Mesendoderm (in vitro differentiated cells): ENCODE measurements at regions not wholly inside any gene's neighbourhood (a gene's known extent, or its start where the extent isn't known, plus 50 kb on each side); places are given as distances from the start of the nearest gene placed in this dataset.
A peak's percentile ranks its signal among the peaks of the same experiment; 100 is the strongest.

Experiments
- DNase-seq: peaks from one replicate; pipeline ENCODE4 v3.0.0; 2013
- H2AK5ac ChIP-seq: 2 replicates; pipeline ENCODE4 v1.6.1; 2013; ENCODE audit warnings: low read length, inconsistent platforms
- H2BK120ac ChIP-seq: 2 replicates; pipeline ENCODE4 v1.6.1; 2013; ENCODE audit warnings: low read depth, mild to moderate bottlenecking, low read length, moderate library complexity, mixed read lengths
- H2BK15ac ChIP-seq: replicated peaks from 2 replicates; pipeline ENCODE4 v1.6.1; 2013; ENCODE audit warnings: low read depth, mild to moderate bottlenecking, moderate library complexity
- H2BK5ac ChIP-seq: 2 replicates; pipeline ENCODE4 v1.6.1; 2013; ENCODE audit warnings: low read length, inconsistent platforms
- H3K18ac ChIP-seq: 2 replicates; pipeline ENCODE4 v1.6.1; 2013; ENCODE audit warnings: mild to moderate bottlenecking, low read length, mixed read lengths
- H3K23ac ChIP-seq: one replicate; pipeline ENCODE4 v1.6.1; 2013; ENCODE audit warnings: low read length
- H3K27ac ChIP-seq: 2 replicates; pipeline ENCODE4 v1.5.1; 2013; ENCODE audit warnings: low read depth, mild to moderate bottlenecking, inconsistent platforms, low read length, moderate library complexity
- H3K27me3 ChIP-seq: 2 replicates; pipeline ENCODE4 v1.6.1; 2013; ENCODE audit warnings: low read length, control low read depth, mild to moderate bottlenecking, inconsistent platforms; ENCODE audit not compliant: insufficient read depth, poor library complexity
- H3K36me3 ChIP-seq: 2 replicates; pipeline ENCODE4 v1.6.1; 2013; ENCODE audit warnings: low read length, inconsistent platforms; ENCODE audit not compliant: control insufficient read depth, insufficient read depth
- H3K4ac ChIP-seq: one replicate; pipeline ENCODE4 v1.6.1; 2013; ENCODE audit warnings: low read depth, mild to moderate bottlenecking, low read length, moderate library complexity
- H3K4me1 ChIP-seq: 2 replicates; pipeline ENCODE4 v1.6.1; 2013; ENCODE audit warnings: low read depth, low read length, inconsistent platforms; ENCODE audit not compliant: control insufficient read depth
- H3K4me2 ChIP-seq: 2 replicates; pipeline ENCODE4 v1.6.1; 2013; ENCODE audit warnings: low read length
- H3K4me3 ChIP-seq: 2 replicates; pipeline ENCODE4 v1.5.1; 2013; ENCODE audit warnings: mild to moderate bottlenecking, low read length
- H3K56ac ChIP-seq: one replicate; pipeline ENCODE4 v1.6.1; 2013; ENCODE audit warnings: low read length
- H3K79me1 ChIP-seq: 2 replicates; pipeline ENCODE4 v1.6.1; 2013; ENCODE audit warnings: low read length, inconsistent platforms
- H3K79me2 ChIP-seq: 2 replicates; pipeline ENCODE4 v1.6.1; 2013; ENCODE audit warnings: mild to moderate bottlenecking, low read length; ENCODE audit not compliant: control insufficient read depth, insufficient read depth
- H3K9ac ChIP-seq: 2 replicates; pipeline ENCODE4 v1.6.1; 2013; ENCODE audit warnings: low read length, inconsistent platforms
- H4K5ac ChIP-seq: one replicate; pipeline ENCODE4 v1.6.1; 2013; ENCODE audit warnings: low read length
- H4K8ac ChIP-seq: one replicate; pipeline ENCODE4 v1.6.1; 2013; ENCODE audit warnings: low read depth, mild to moderate bottlenecking, control low read depth, low read length, moderate library complexity
- WGBS: extraction: QIAGEN DNeasy Blood & Tissue Kit; methylation state at CpG from one replicate; pipeline ENCODE4 v1.1.7; 2013; ENCODE audit warnings: low lambda C conversion rate, missing lambda C conversion rate; ENCODE audit not compliant: insufficient coverage; ENCODE audit errors: extremely low coverage; 5-methylcytosine and 5-hydroxymethylcytosine counted together

GRCh38 chr18:39795350-39795749 is 2159.7 kb upstream of the PIK3C3 start:
- Histone ChIP-seq H3K9ac (no peak overlapping the region), H3K27me3 (no peaks in the 10 kb centered on the region), H4K5ac (no peak overlapping the region), H2AK5ac (no peak overlapping the region), H3K18ac (no peak overlapping the region), H3K4me3 (no peak overlapping the region), H4K8ac (no peak overlapping the region), H3K4ac (no peak overlapping the region), H3K27ac (no peak overlapping the region), H2BK5ac (no peak overlapping the region), H3K4me2 (no peak overlapping the region), H3K4me1 (peaks cover 4% of the 10 kb centered on the region), H3K23ac (no peak overlapping the region), H2BK15ac (no peak overlapping the region), H3K79me2 (peaks cover 9% of the 10 kb centered on the region), H3K79me1 (peaks cover 3% of the 10 kb centered on the region), H2BK120ac (no peak overlapping the region), H3K56ac (no peak overlapping the region), H3K36me3 (no peaks in the 10 kb centered on the region)
- no CpG with 5 or more reads among the region's 1 CpG for WGBS
- DNase-seq, result peak; percentile 63

- Histone ChIP-seq H3K4ac (no peak overlapping the region), H3K9ac (no peak overlapping the region), H3K36me3 (no peaks in the 10 kb centered on the region), H2AK5ac (no peak overlapping the region), H2BK120ac (no peak overlapping the region), H3K4me3 (no peak overlapping the region), H3K23ac (no peak overlapping the region), H3K79me1 (peaks cover 3% of the 10 kb centered on the region), H3K79me2 (peaks cover 7% of the 10 kb centered on the region), H3K27me3 (no peaks in the 10 kb centered on the region), H3K4me1 (peaks cover 4% of the 10 kb centered on the region), H4K5ac (no peak overlapping the region), H2BK5ac (no peak overlapping the region), H4K8ac (no peak overlapping the region), H3K4me2 (no peak overlapping the region), H3K56ac (no peak overlapping the region), H3K27ac (no peak overlapping the region), H3K18ac (no peak overlapping the region), H2BK15ac (no peak overlapping the region)
- DNase-seq, result no peak
- WGBS, result no CpG with 5 or more reads among the region's 5 CpGs
These were observed 2161.4 kb upstream of the PIK3C3 start for GRCh38 chr18:39793609-39794008.

GRCh38 chr18:39788383-39788782 is 2166.7 kb upstream of the PIK3C3 start:
- peaks cover 4% of the 10 kb centered on the region for H3K79me2 ChIP-seq
- H3K36me3 ChIP-seq, result no peaks in the 10 kb centered on the region
- no peaks in the 10 kb centered on the region for H3K27me3 ChIP-seq
- no peak overlapping the region for H3K4ac ChIP-seq
- H3K4me1 ChIP-seq, result peaks cover 2% of the 10 kb centered on the region
- H3K4me3 ChIP-seq, result no peak overlapping the region
- no peak overlapping the region for H4K5ac ChIP-seq
- no peak overlapping the region for H3K18ac ChIP-seq
- no peak for DNase-seq
- H3K27ac ChIP-seq, result no peak overlapping the region
- H3K9ac ChIP-seq, result no peak overlapping the region
- H3K79me1 ChIP-seq, result no peaks in the 10 kb centered on the region
- H2AK5ac ChIP-seq, result no peak overlapping the region
- H3K23ac ChIP-seq, result no peak overlapping the region
- no CpG with 5 or more reads among the region's 1 CpG for WGBS
- no peak overlapping the region for H4K8ac ChIP-seq
- H2BK120ac ChIP-seq, result no peak overlapping the region
- H2BK15ac ChIP-seq, result no peak overlapping the region
- no peak overlapping the region for H3K4me2 ChIP-seq
- no peak overlapping the region for H3K56ac ChIP-seq
- H2BK5ac ChIP-seq, result no peak overlapping the region

GRCh38 chr18:39786477-39786876 is 2168.6 kb upstream of the PIK3C3 start:
- no peak overlapping the region for H4K8ac ChIP-seq
- H3K79me1 ChIP-seq, result no peaks in the 10 kb centered on the region
- no peak for DNase-seq
- H3K36me3 ChIP-seq, result no peaks in the 10 kb centered on the region
- H2BK15ac ChIP-seq, result no peak overlapping the region
- no peak overlapping the region for H3K18ac ChIP-seq
- H3K9ac ChIP-seq, result no peak overlapping the region
- H4K5ac ChIP-seq, result no peak overlapping the region
- H3K27me3 ChIP-seq, result no peaks in the 10 kb centered on the region
- no peak overlapping the region for H3K56ac ChIP-seq
- no peak overlapping the region for H2BK5ac ChIP-seq
- no peaks in the 10 kb centered on the region for H3K4me1 ChIP-seq
- no peak overlapping the region for H3K4ac ChIP-seq
- peaks cover 2% of the 10 kb centered on the region for H3K79me2 ChIP-seq
- no peak overlapping the region for H2BK120ac ChIP-seq
- H3K4me3 ChIP-seq, result no peak overlapping the region
- no peak overlapping the region for H3K4me2 ChIP-seq
- H3K27ac ChIP-seq, result no peak overlapping the region
- H3K23ac ChIP-seq, result no peak overlapping the region
- H2AK5ac ChIP-seq, result no peak overlapping the region

- Histone ChIP-seq H3K79me2 (peaks cover 2% of the 10 kb centered on the region), H3K36me3 (no peaks in the 10 kb centered on the region), H3K27me3 (no peaks in the 10 kb centered on the region), H3K79me1 (no peaks in the 10 kb centered on the region), H3K4ac (no peak overlapping the region), H2AK5ac (no peak overlapping the region), H2BK15ac (no peak overlapping the region), H3K4me1 (no peaks in the 10 kb centered on the region), H2BK5ac (no peak overlapping the region), H3K9ac (no peak overlapping the region), H3K27ac (no peak overlapping the region), H3K4me2 (no peak overlapping the region), H4K8ac (no peak overlapping the region), H3K56ac (no peak overlapping the region), H4K5ac (no peak overlapping the region), H3K18ac (no peak overlapping the region), H2BK120ac (no peak overlapping the region), H3K4me3 (no peak overlapping the region), H3K23ac (no peak overlapping the region)
- WGBS, result no CpG with 5 or more reads among the region's 5 CpGs
- no peak for DNase-seq
These were observed 2170.5 kb upstream of the PIK3C3 start for GRCh38 chr18:39784541-39784940.

- H3K79me2 ChIP-seq, result peaks cover 6% of the 10 kb centered on the region
- H3K23ac ChIP-seq, result no peak overlapping the region
- H3K18ac ChIP-seq, result no peak overlapping the region
- WGBS, result no CpG with 5 or more reads among the region's 6 CpGs
- H3K9ac ChIP-seq, result no peak overlapping the region
- H2BK5ac ChIP-seq, result no peak overlapping the region
- no peak overlapping the region for H3K56ac ChIP-seq
- no peak overlapping the region for H3K4me3 ChIP-seq
- no peaks in the 10 kb centered on the region for H3K27me3 ChIP-seq
- no peaks in the 10 kb centered on the region for H3K36me3 ChIP-seq
- H4K8ac ChIP-seq, result no peak overlapping the region
- H2BK15ac ChIP-seq, result no peak overlapping the region
- no peak for DNase-seq
- H2AK5ac ChIP-seq, result no peak overlapping the region
- H3K79me1 ChIP-seq, result peaks cover 2% of the 10 kb centered on the region
- no peaks in the 10 kb centered on the region for H3K4me1 ChIP-seq
- H3K4me2 ChIP-seq, result no peak overlapping the region
- H3K27ac ChIP-seq, result no peak overlapping the region
- H3K4ac ChIP-seq, result no peak overlapping the region
- no peak overlapping the region for H4K5ac ChIP-seq
- H2BK120ac ChIP-seq, result no peak overlapping the region
These were observed 2173.5 kb upstream of the PIK3C3 start for GRCh38 chr18:39781565-39781964.
